T-cell (primary cell): ENCODE measurements at regions not wholly inside any gene's neighbourhood (a gene's known extent, or its start where the extent isn't known, plus 50 kb on each side); places are given as distances from the start of the nearest gene placed in this dataset.

ENCODE experiments used
- ATAC-seq, 4 experiments: fragments of 200-7000 bp in 3 of 4; fragments of 150-1000 bp in 1 of 4; cut with Tn5 transposase; replicated peaks in 1 of 4; 1 replicate in 3 of 4; 2 replicates in 1 of 4; pipeline ENCODE4 v1.10.0; 2021; ENCODE audit warnings: moderate library complexity in 3 of 4, mild to moderate bottlenecking in 2 of 4, moderate number of reproducible peaks in 1 of 4
- CTCF ChIA-PET, 2 donors: fragments of 300-600 bp; sonication (Branson Sonifier 250); formaldehyde crosslinking; loops; one replicate each; lab custom pipeline; 2022; ENCODE audit warnings: antibody characterized with exemption in 2 of 2; lab: Charles Lee
- POLR2A ChIA-PET, 2 donors: fragments of 300-600 bp; sonication (Branson Sonifier 250); formaldehyde crosslinking; loops; one replicate each; lab custom pipeline; 2022; ENCODE audit warnings: antibody characterized with exemption in 2 of 2; lab: Charles Lee
- DNase-seq, 35 experiments: peaks; one replicate each; pipeline versions ENCODE4 v3.0.0 to v3.0.0-alpha.2; 2013 to 2023
- H3K27ac ChIP-seq: one replicate; pipeline ENCODE4 v1.5.1; 2013; ENCODE audit warnings: low read length
- H3K27me3 ChIP-seq, 2 experiments: replicated peaks in 1 of 2; 1 replicate in 1 of 2; 2 replicates in 1 of 2; pipeline versions ENCODE4 v1.6.1 to v1.7.0; 2013; ENCODE audit warnings: low read length in 1 of 2, mixed read lengths in 1 of 2; ENCODE audit not compliant: control insufficient read depth in 2 of 2, insufficient read depth in 2 of 2; ENCODE audit errors: extremely low read depth in 1 of 2
- H3K36me3 ChIP-seq, 2 donors: 1 replicate in 1 of 2; 2 replicates in 1 of 2; pipeline versions ENCODE4 v1.6.1 to v1.7.0; 2013; ENCODE audit warnings: low read length in 1 of 2; ENCODE audit not compliant: control insufficient read depth in 2 of 2, insufficient read depth in 1 of 2; ENCODE audit errors: extremely low read depth in 1 of 2
- H3K4me1 ChIP-seq, 2 experiments: 1 replicate in 1 of 2; 2 replicates in 1 of 2; pipeline versions ENCODE4 v1.6.1 to v1.7.0; 2013; ENCODE audit warnings: low read length in 2 of 2, mixed read lengths in 1 of 2; ENCODE audit not compliant: insufficient read depth in 2 of 2, control insufficient read depth in 1 of 2; ENCODE audit errors: extremely low read depth in 1 of 2
- H3K4me3 ChIP-seq, 2 donors: 1 replicate in 1 of 2; 2 replicates in 1 of 2; pipeline versions ENCODE4 v1.5.1 to v1.7.0; 2013; ENCODE audit warnings: mild to moderate bottlenecking in 2 of 2, low read length in 1 of 2, moderate library complexity in 1 of 2; ENCODE audit not compliant: control insufficient read depth in 1 of 2; ENCODE audit errors: extremely low read depth in 1 of 2
- H3K9me3 ChIP-seq: 2 replicates; pipeline ENCODE4 v1.7.0; 2013
- H3K27ac Mint-ChIP-seq, 2 donors: one replicate each; pipeline ENCODE4 v1.8.0; 2020 to 2021; ENCODE audit warnings: mild to moderate bottlenecking in 2 of 2, mixed read lengths in 2 of 2
- H3K27me3 Mint-ChIP-seq, 2 donors: one replicate each; pipeline ENCODE4 v1.8.0; 2021 to 2022; ENCODE audit warnings: mixed read lengths in 2 of 2
- H3K36me3 Mint-ChIP-seq: one replicate; pipeline ENCODE4 v1.8.0; 2021; ENCODE audit warnings: mixed read lengths
- H3K4me1 Mint-ChIP-seq, 3 donors: one replicate each; pipeline ENCODE4 v1.8.0; 2020 to 2022; ENCODE audit warnings: mixed read lengths in 3 of 3, mild to moderate bottlenecking in 1 of 3
- H3K4me3 Mint-ChIP-seq, 3 donors: one replicate each; pipeline ENCODE4 v1.8.0; 2020 to 2022; ENCODE audit warnings: mild to moderate bottlenecking in 3 of 3, mixed read lengths in 3 of 3, moderate library complexity in 3 of 3
- H3K9me3 Mint-ChIP-seq, 3 donors: one replicate each; pipeline ENCODE4 v1.8.0; 2020 to 2022; ENCODE audit warnings: mixed read lengths in 3 of 3
- WGBS: methylation state at CpG from one replicate; pipeline ENCODE4 v1.1.5; 2013; ENCODE audit warnings: missing lambda C conversion rate; ENCODE audit not compliant: insufficient coverage; 5-methylcytosine and 5-hydroxymethylcytosine counted together

- no peak overlapping the region for H3K27ac ChIP-seq
- H3K9me3 ChIP-seq = no peaks in the 10 kb centered on the region
- CTCF ChIA-PET = no interaction called here
- ATAC-seq (no peak), DNase-seq (no peak)
- Mint-ChIP-seq H3K4me1 (no peaks in the 10 kb centered on the region), H3K27me3 (no peaks in the 10 kb centered on the region), H3K36me3 (no peaks in the 10 kb centered on the region), H3K4me3 (no peak overlapping the region), H3K27ac (no peak overlapping the region), H3K9me3 (peaks cover 16 to 28% (median 25%) of the 10 kb centered on the region in 3 donors)
- no peaks in the 10 kb centered on the region for H3K4me1 ChIP-seq
- no peak overlapping the region for H3K4me3 ChIP-seq
- H3K27me3 ChIP-seq = no peaks in the 10 kb centered on the region
- WGBS = 0% methylated on average over 1 of the region's 1 CpG
- no peaks in the 10 kb centered on the region for H3K36me3 ChIP-seq
- POLR2A ChIA-PET = no interaction called here
These were observed 235.1 kb upstream of the RBFOX1 start for GRCh38 chr16:7097518-7097917.

GRCh38 chr16:7093511-7093910 is 239.1 kb upstream of the RBFOX1 start:
- no peaks in the 10 kb centered on the region for H3K36me3 Mint-ChIP-seq

GRCh38 chr16:7090628-7091115 is 242.0 kb upstream of the RBFOX1 start:
- CTCF ChIA-PET = no interaction called here
- Mint-ChIP-seq H3K27me3 (no peaks in the 10 kb centered on the region), H3K4me1 (no peaks in the 10 kb centered on the region), H3K27ac (no peak overlapping the region), H3K9me3 (peaks cover 14 to 26% (median 22%) of the 10 kb centered on the region in 3 donors), H3K36me3 (no peaks in the 10 kb centered on the region), H3K4me3 (no peak overlapping the region)
- Histone ChIP-seq H3K9me3 (no peaks in the 10 kb centered on the region), H3K27me3 (no peaks in the 10 kb centered on the region), H3K4me3 (no peak overlapping the region), H3K36me3 (no peaks in the 10 kb centered on the region), H3K27ac (no peak overlapping the region), H3K4me1 (no peaks in the 10 kb centered on the region)
- POLR2A ChIA-PET = no interaction called here
- no peak for DNase-seq
- ATAC-seq = no peak
- WGBS = 31% methylated on average over 3 of the region's 9 CpGs

More at GRCh38 chr16:7093511-7093910, 239.1 kb upstream of the RBFOX1 start:
- ATAC-seq (no peak), DNase-seq (no peak)
- peaks cover 19 to 27% (median 23%) of the 10 kb centered on the region in 3 donors for H3K9me3 Mint-ChIP-seq
- Histone ChIP-seq H3K27me3 (no peaks in the 10 kb centered on the region), H3K27ac (no peak overlapping the region), H3K4me1 (no peaks in the 10 kb centered on the region), H3K9me3 (no peaks in the 10 kb centered on the region), H3K36me3 (no peaks in the 10 kb centered on the region), H3K4me3 (no peak overlapping the region)
- no peak overlapping the region for H3K4me3 Mint-ChIP-seq
- no peaks in the 10 kb centered on the region for H3K4me1 Mint-ChIP-seq
- H3K27me3 Mint-ChIP-seq = no peaks in the 10 kb centered on the region
- ChIA-PET POLR2A (no interaction called here), CTCF (no interaction called here)
- WGBS = no CpG with 5 or more reads among the region's 4 CpGs
- no peak overlapping the region for H3K27ac Mint-ChIP-seq

GRCh38 chr16:7089751-7090150 is 242.9 kb upstream of the RBFOX1 start:
- no peak overlapping the region for H3K27ac ChIP-seq
- Mint-ChIP-seq H3K4me1 (no peaks in the 10 kb centered on the region), H3K27ac (no peak overlapping the region), H3K36me3 (no peaks in the 10 kb centered on the region), H3K9me3 (peaks cover 16 to 27% (median 25%) of the 10 kb centered on the region in 3 donors), H3K27me3 (no peaks in the 10 kb centered on the region), H3K4me3 (no peak overlapping the region)
- H3K36me3 ChIP-seq = no peaks in the 10 kb centered on the region
- CTCF ChIA-PET = no interaction called here
- POLR2A ChIA-PET = no interaction called here
- no peaks in the 10 kb centered on the region for H3K4me1 ChIP-seq
- no peaks in the 10 kb centered on the region for H3K9me3 ChIP-seq
- DNase-seq (no peak), ATAC-seq (no peak)
- no peaks in the 10 kb centered on the region for H3K27me3 ChIP-seq
- H3K4me3 ChIP-seq = no peak overlapping the region

- ChIA-PET CTCF (no interaction called here), POLR2A (no interaction called here)
- H3K4me1 ChIP-seq = no peaks in the 10 kb centered on the region
- Mint-ChIP-seq H3K9me3 (peaks cover 16 to 27% (median 17%) of the 10 kb centered on the region in 3 donors), H3K4me3 (no peak overlapping the region), H3K36me3 (no peaks in the 10 kb centered on the region), H3K27ac (no peak overlapping the region), H3K27me3 (no peaks in the 10 kb centered on the region), H3K4me1 (no peaks in the 10 kb centered on the region)
- H3K4me3 ChIP-seq = no peak overlapping the region
- no peaks in the 10 kb centered on the region for H3K36me3 ChIP-seq
- no peak overlapping the region for H3K27ac ChIP-seq
- WGBS = 65% methylated on average over 2 of the region's 5 CpGs
- no peak for ATAC-seq
- H3K9me3 ChIP-seq = no peaks in the 10 kb centered on the region
- no peaks in the 10 kb centered on the region for H3K27me3 ChIP-seq
- DNase-seq = no peak
These were observed 243.9 kb upstream of the RBFOX1 start for GRCh38 chr16:7088711-7089110.

- 24% methylated on average over 14 of the region's 21 CpGs for WGBS
- Mint-ChIP-seq H3K4me3 (no peak overlapping the region), H3K4me1 (no peaks in the 10 kb centered on the region), H3K9me3 (peaks cover 13 to 18% (median 14%) of the 10 kb centered on the region in 3 donors), H3K27ac (no peak overlapping the region), H3K36me3 (no peaks in the 10 kb centered on the region), H3K27me3 (no peaks in the 10 kb centered on the region)
- CTCF ChIA-PET = no interaction called here
- DNase-seq = no peak
- Histone ChIP-seq H3K4me3 (no peak overlapping the region), H3K27ac (no peak overlapping the region), H3K27me3 (no peaks in the 10 kb centered on the region), H3K36me3 (no peaks in the 10 kb centered on the region), H3K4me1 (no peaks in the 10 kb centered on the region), H3K9me3 (no peaks in the 10 kb centered on the region)
- no peak for ATAC-seq
- POLR2A ChIA-PET = no interaction called here
These were observed 245.6 kb upstream of the RBFOX1 start for GRCh38 chr16:7086822-7087616.
